K562 (cell line): ENCODE measurements at regions not wholly inside any gene's neighbourhood (a gene's known extent, or its start where the extent isn't known, plus 50 kb on each side); places are given as distances from the start of the nearest gene placed in this dataset.

Experiments
- ATAC-seq: fragments of 200-7000 bp; cut with Tn5 transposase; 3 replicates; pipeline ENCODE4 v1.9.1; 2020; ENCODE audit warnings: moderate library complexity
- BruUV-seq: library from RNA; stranded (reverse); fragments of 400-500 nt; replicated peaks from 2 replicates; lab custom pipeline; 2021; lab: Mats Ljungman, UMichigan
- CTCF ChIA-PET: fragments of 300-600 bp; formaldehyde crosslinking; extraction: SDS; loops from one replicate; lab custom pipeline; 2021; ENCODE audit warnings: low intra/inter-chr PET ratio; lab: Yijun Ruan, JAX
- POLR2A ChIA-PET: fragments of 300-600, 350-650 bp; sonication (Branson Sonifier 250); formaldehyde crosslinking; extraction: SDS; loops from one replicate; lab custom pipeline; 2021; ENCODE audit warnings: antibody characterized with exemption, inconsistent platforms; lab: Yijun Ruan, JAX
- DNase-seq, 4 experiments: peaks; one replicate each; pipeline versions ENCODE4 v3.0.0 to v3.0.0-alpha.2; 2011 to 2018; ENCODE audit warnings: low spot score in 3 of 4, mixed read lengths in 3 of 4; ENCODE audit errors: extremely low read depth in 1 of 4
- FAIRE-seq: peaks from 2 replicates; lab custom pipeline; 2011; peaks lifted over from hg19 to GRCh38; lab: Jason Lieb, UNC
- H2AFZ ChIP-seq: 2 replicates; pipeline ENCODE4 v1.6.0; 2011; ENCODE audit warnings: low read depth, low read length, control low read depth, inconsistent platforms
- H3K27ac ChIP-seq: fragments of 200-600 bp; 3 replicates; pipeline ENCODE4 v1.8.0; 2011; ENCODE audit warnings: low read depth, mild to moderate bottlenecking, control low read depth, inconsistent platforms, low read length, moderate library complexity, mixed read lengths; ENCODE audit errors: extremely low read depth
- H3K27me3 ChIP-seq, 2 experiments: fragments of 300-600 bp in 1 of 2; 2 replicates in 1 of 2; 3 replicates in 1 of 2; pipeline versions ENCODE4 v1.6.0 to v1.8.0; 2011; ENCODE audit warnings: inconsistent platforms in 2 of 2, low read length in 2 of 2, mild to moderate bottlenecking in 1 of 2, mixed read lengths in 1 of 2, moderate library complexity in 1 of 2; ENCODE audit not compliant: control insufficient read depth in 2 of 2, insufficient read depth in 2 of 2
- H3K36me3 ChIP-seq: fragments of 300-600 bp; 3 replicates; pipeline ENCODE4 v1.8.0; 2011; ENCODE audit warnings: mild to moderate bottlenecking, low read length, inconsistent platforms; ENCODE audit not compliant: control insufficient read depth, insufficient read depth
- H3K4me1 ChIP-seq, 2 experiments: fragments of 200-600 bp in 1 of 2; replicated peaks in 1 of 2; 2 replicates in 1 of 2; 3 replicates in 1 of 2; pipeline versions ENCODE4 v1.5.1 to v1.8.0; 2011; ENCODE audit warnings: inconsistent platforms in 2 of 2, low read length in 2 of 2, mild to moderate bottlenecking in 1 of 2, mixed read lengths in 1 of 2, moderate library complexity in 1 of 2; ENCODE audit not compliant: control insufficient read depth in 2 of 2, insufficient read depth in 2 of 2
- H3K4me2 ChIP-seq: 2 replicates; pipeline ENCODE4 v1.6.1; 2011; ENCODE audit warnings: low read length, control low read depth, inconsistent platforms, mixed read lengths; ENCODE audit not compliant: insufficient read depth
- H3K4me3 ChIP-seq: fragments of 200-600 bp; sonication (generic), shearing (Covaris generic); 2 replicates; pipeline ENCODE4 v1.5.1; 2016; ENCODE audit warnings: control low read depth, inconsistent platforms
- H3K79me2 ChIP-seq: fragments of 200-600 bp; 3 replicates; pipeline ENCODE4 v1.8.0; 2011; ENCODE audit warnings: low read length, inconsistent platforms; ENCODE audit not compliant: control insufficient read depth, insufficient read depth
- H3K9ac ChIP-seq, 2 experiments: 2 replicates each; pipeline versions ENCODE4 v1.6.0 to v1.6.1; 2011; ENCODE audit warnings: low read depth in 2 of 2, low read length in 2 of 2, control low read depth in 1 of 2, inconsistent platforms in 1 of 2, mild to moderate bottlenecking in 1 of 2, mixed read lengths in 1 of 2; ENCODE audit not compliant: insufficient read depth in 1 of 2
- H3K9me1 ChIP-seq: one replicate; pipeline ENCODE4 v1.6.0; 2011; ENCODE audit warnings: inconsistent platforms, mild to moderate bottlenecking, low read length, moderate library complexity; ENCODE audit not compliant: control insufficient read depth, insufficient read depth
- H3K9me3 ChIP-seq: replicated peaks from 2 replicates; pipeline ENCODE4 v1.5.1; 2011; ENCODE audit warnings: low read depth, low read length, inconsistent platforms; ENCODE audit not compliant: control insufficient read depth, insufficient read depth
- H4K20me1 ChIP-seq: replicated peaks from 2 replicates; pipeline ENCODE4 v1.6.1; 2011; ENCODE audit warnings: low read length, inconsistent platforms, mixed read lengths; ENCODE audit not compliant: control insufficient read depth, insufficient read depth
- BCOR ChIP-seq: fragments of 450-650 bp; IDR thresholded peaks from 2 replicates; pipeline ENCODE4 v1.6.1; 2016
- CBFA2T2 ChIP-seq: fragments of 450-650 bp; conservative IDR thresholded peaks from 2 replicates; pipeline ENCODE4 v1.6.1; 2017; ENCODE audit warnings: mild to moderate bottlenecking
- COPS2 ChIP-seq: fragments of 450-650 bp; conservative IDR thresholded peaks from 2 replicates; pipeline ENCODE4 v1.6.1; 2016; ENCODE audit warnings: mild to moderate bottlenecking, moderate library complexity
- FOSL1 ChIP-seq: fragments of 200-800 bp; sonication (Bioruptor generic); conservative IDR thresholded peaks from 2 replicates; pipeline ENCODE4 v1.6.1; 2016; ENCODE audit warnings: missing genetic modification characterization, missing compliant biosample characterization
- FOXJ2 ChIP-seq: fragments of 200-800 bp; sonication (Bioruptor generic); IDR thresholded peaks from 2 replicates; pipeline ENCODE4 v1.6.1; 2016; ENCODE audit warnings: missing genetic modification characterization, missing compliant biosample characterization
- HMBOX1 ChIP-seq: sonication (generic); IDR thresholded peaks from 2 replicates; pipeline ENCODE4 v1.6.1; 2016
- JUND ChIP-seq, 2 experiments: IDR thresholded peaks; 2 replicates in 1 of 2; 3 replicates in 1 of 2; pipeline ENCODE4 v1.6.1; 2011; ENCODE audit warnings: borderline replicate concordance in 2 of 2, low read depth in 2 of 2, low read length in 2 of 2, improper control_type of control experiment in 1 of 2, missing biosample characterization in 1 of 2, missing genetic modification characterization in 1 of 2, missing genetic modification reagents in 1 of 2
- MBD1 ChIP-seq: fragments of 250-450 bp; sonication (Bioruptor Pico); IDR thresholded peaks from 2 replicates; pipeline ENCODE4 v1.8.0; 2022; ENCODE audit warnings: inconsistent platforms
- MCM5 ChIP-seq: fragments of 450-650 bp; IDR thresholded peaks from 2 replicates; pipeline ENCODE4 v1.6.1; 2016; ENCODE audit warnings: low read depth
- MEF2D ChIP-seq: conservative IDR thresholded peaks from 2 replicates; pipeline ENCODE4 v1.6.1; 2016; ENCODE audit warnings: low read depth, missing genetic modification characterization, missing compliant biosample characterization
- NCOA2 ChIP-seq, 2 experiments: fragments of 450-650 bp; IDR thresholded peaks; 2 replicates each; pipeline ENCODE4 v1.6.1; 2018; ENCODE audit warnings: mild to moderate bottlenecking in 2 of 2, moderate library complexity in 1 of 2; ENCODE audit not compliant: partially characterized antibody in 2 of 2
- PTRF ChIP-seq: fragments of 450-650 bp; IDR thresholded peaks from 2 replicates; pipeline ENCODE4 v1.6.1; 2016; ENCODE audit warnings: mild to moderate bottlenecking, missing genetic modification characterization, missing compliant biosample characterization
- RAD21 ChIP-seq, 2 experiments: fragments of 250-450 bp in 1 of 2; fragments of 450-650 bp in 1 of 2; sonication (Bioruptor Pico) in 1 of 2; formaldehyde crosslinking in 1 of 2; IDR thresholded peaks in 1 of 2; conservative IDR thresholded peaks in 1 of 2; 2 replicates each; pipeline versions ENCODE4 v1.4.0 to v1.8.0; 2020 to 2022; ENCODE audit warnings: mild to moderate bottlenecking in 2 of 2, moderate library complexity in 1 of 2
- SPI1 ChIP-seq: IDR thresholded peaks from 2 replicates; pipeline ENCODE4 v1.6.1; 2011; ENCODE audit warnings: low read depth, low read length, control low read depth, borderline replicate concordance
- STAG1 ChIP-seq: sonication (generic); formaldehyde crosslinking; IDR thresholded peaks from 2 replicates; pipeline ENCODE4 v1.5.0; 2020; ENCODE audit warnings: missing genetic modification reagents, borderline replicate concordance
- STAT5A ChIP-seq: IDR thresholded peaks from 2 replicates; pipeline ENCODE4 v1.6.1; 2012; ENCODE audit warnings: low read length, inconsistent platforms, borderline replicate concordance
- TCF3 ChIP-seq: sonication (generic); formaldehyde crosslinking; IDR thresholded peaks from 2 replicates; pipeline ENCODE4 v1.4.0; 2020; ENCODE audit warnings: mild to moderate bottlenecking, missing genetic modification reagents
- TEAD4 ChIP-seq, 2 experiments: sonication (generic) in 1 of 2; formaldehyde crosslinking in 1 of 2; IDR thresholded peaks; 2 replicates each; pipeline versions ENCODE4 v1.6.1 to v1.8.0; 2012 to 2022; ENCODE audit warnings: borderline replicate concordance in 1 of 2, inconsistent platforms in 1 of 2, low read length in 1 of 2, mild to moderate bottlenecking in 1 of 2, missing genetic modification reagents in 1 of 2
- ZNF395 ChIP-seq: fragments of 200-800 bp; sonication (Bioruptor generic); IDR thresholded peaks from 2 replicates; pipeline ENCODE4 v1.6.1; 2017; ENCODE audit warnings: missing genetic modification characterization, missing compliant biosample characterization
- whole genome bisulfite sequencing: fragments of 100-300 bp; shearing (Covaris generic); methylation state at CpG from one replicate; pipeline ENCODE4 v1.1.6; 2016; ENCODE audit warnings: low coverage, mixed read lengths; ENCODE audit not compliant: insufficient coverage; ENCODE audit errors: missing lambda C conversion rate; 5-methylcytosine and 5-hydroxymethylcytosine counted together
- in situ Hi-C: fragments of 300-500 bp; cut with MboI; formaldehyde crosslinking; loops from 4 replicates; pipeline ENCODE4 v1.15.0; 2018; ENCODE audit warnings: inconsistent platforms, mixed read lengths
- intact Hi-C: fragments of 100-400 bp; cut with micrococcal nuclease; formaldehyde crosslinking; loops from 2 replicates; pipeline ENCODE4 v1.14.2; 2022

GRCh38 chr15:39404767-39405181 is 176.1 kb upstream of the THBS1 start:
- Histone ChIP-seq H3K9ac (no peak overlapping the region), H4K20me1 (no peaks in the 10 kb centered on the region; the same call in 1 of the 2 replicates), H3K27ac (no peak overlapping the region), H3K36me3 (no peaks in the 10 kb centered on the region), H3K79me2 (no peaks in the 10 kb centered on the region), H3K4me1 (peaks cover 0 to 21% of the 10 kb centered on the region in 2 experiments; a peak in 2 of 5 replicates), H3K9me1 (no peaks in the 10 kb centered on the region), H3K27me3 (no peaks in the 10 kb centered on the region; a peak in 1 of 5 replicates), H3K9me3 (no peaks in the 10 kb centered on the region), H3K4me3 (no peak overlapping the region), H2AFZ (no peak overlapping the region), H3K4me2 (peak overlapping the region; percentile 22; the same call in 1 of the 2 replicates)
- POLR2A ChIA-PET: interaction anchor here (0.7 to 1.0 kb wide), 2 partner anchors 9 to 26 kb away, joined by 3 read pairs; no protein-coding TSS in a partner anchor
- CTCF ChIA-PET: no interaction called here
- DNase-seq: peak; percentile 18 to 61 (median 36)
- ATAC-seq: peak; percentile 54
- FAIRE-seq: peak; percentile 89
- WGBS: 1% methylated on average over 5 of the region's 5 CpGs
- no TSS peak for BruUV-seq
- in situ Hi-C loops (no loop called here), intact Hi-C loops (no loop called here)
- TF ChIP-seq COPS2 (no peak), RAD21 (CRISPR knock-in tag; conservative IDR thresholded peaks at IDR 0.05 in 1 of 2, IDR thresholded peaks at IDR 0.05 in 1 of 2) (0 out of 4 replicates have a peak, but pooled peaks of 1 of the 2 experiments have one; percentile 5), BCOR (no peak), SPI1 (no peak), MEF2D (peak; percentile 58; the same call in 1 of the 2 replicates), FOXJ2 (tag) (no peak), JUND (IDR thresholded peaks at IDR 0.05; ENCODE audit: borderline replicate concordance, low read depth, low read length) (no peak), JUND (tag; IDR thresholded peaks at IDR 0.05; ENCODE audit: borderline replicate concordance, low read depth, low read length) (0 out of 3 replicates have a peak, but pooled peaks have one; percentile 27), FOSL1 (tag) (peak; percentile 51; the same call in 1 of the 2 replicates), MBD1 (CRISPR knock-in tag) (no peak), NCOA2 (IDR thresholded peaks at IDR 0.05; ENCODE audit: partially characterized antibody in 2 of 2) (no peak), HMBOX1 (peak; percentile 100), ZNF395 (CRISPR knock-in tag) (peak; percentile 29; the same call in 1 of the 2 replicates), PTRF (tag) (no peak), MCM5 (no peak), STAG1 (CRISPR knock-in tag) (no peak), TCF3 (CRISPR knock-in tag) (peak; percentile 30; the same call in 1 of the 2 replicates), STAT5A (peak; percentile 45; the same call in 1 of the 2 replicates), TEAD4 (IDR thresholded peaks at IDR 0.05; ENCODE audit: low read length) (peak; percentile 69), TEAD4 (CRISPR knock-in tag; IDR thresholded peaks at IDR 0.05; ENCODE audit: borderline replicate concordance) (no peak), CBFA2T2 (peak; percentile 35; the same call in 1 of the 2 replicates)
